HCT116 (cell line): ENCODE measurements at regions not wholly inside any gene's neighbourhood (a gene's known extent, or its start where the extent isn't known, plus 50 kb on each side); places are given as distances from the start of the nearest gene placed in this dataset.

ENCODE experiments used
- EZH2phosphoT487 ChIP-seq: fragments of 200-600 bp; IDR thresholded peaks from 2 replicates; pipeline ENCODE4 v1.6.1; 2018; ENCODE audit warnings: antibody characterized with exemption, borderline replicate concordance
- JUND ChIP-seq: IDR thresholded peaks from 2 replicates; pipeline ENCODE4 v1.6.1; 2012
- POLR2A ChIP-seq: IDR thresholded peaks from 2 replicates; pipeline ENCODE4 v1.7.0; 2011; ENCODE audit warnings: borderline replicate concordance; ENCODE audit not compliant: insufficient read depth, insufficient read length; ENCODE audit errors: extremely low read depth
- POLR2AphosphoS5 ChIP-seq: IDR thresholded peaks from 2 replicates; pipeline ENCODE4 v1.6.1; 2011; ENCODE audit warnings: mild to moderate bottlenecking, low read depth, low read length, moderate library complexity
- RAD21 ChIP-seq: IDR thresholded peaks from 2 replicates; pipeline ENCODE4 v1.6.1; 2012; ENCODE audit warnings: low read depth, mild to moderate bottlenecking
- TCF7L2 ChIP-seq: IDR thresholded peaks from 2 replicates; pipeline ENCODE4 v1.7.0; 2011; ENCODE audit warnings: borderline replicate concordance, inconsistent platforms; ENCODE audit not compliant: insufficient read depth, insufficient read length; ENCODE audit errors: extremely low read depth
- ZNF274 ChIP-seq: fragments of 200-500 bp; sonication (Bioruptor generic); IDR thresholded peaks from 2 replicates; pipeline ENCODE4 v1.6.1; 2014; ENCODE audit warnings: mild to moderate bottlenecking, low read depth, low read length, inconsistent platforms
- TF ChIP-seq, protein P1 (sequence below): IDR thresholded peaks from 2 replicates; pipeline ENCODE4 v1.6.1; 2012; ENCODE audit warnings: low read depth
- TF ChIP-seq, protein P2 (sequence below), 3 experiments: fragments of 200-600 bp in 1 of 3; sonication (generic) in 1 of 3; IDR thresholded peaks in 2 of 3; conservative IDR thresholded peaks in 1 of 3; 2 replicates each; pipeline ENCODE4 v1.5.1; 2012 to 2017; ENCODE audit warnings: low read depth in 2 of 3, low read length in 2 of 3, antibody characterized with exemption in 1 of 3, borderline replicate concordance in 1 of 3, control low read depth in 1 of 3, mild to moderate bottlenecking in 1 of 3, mixed read lengths in 1 of 3, mixed run types in 1 of 3, moderate library complexity in 1 of 3; ENCODE audit not compliant: insufficient read depth in 1 of 3
- TF ChIP-seq, protein P3 (sequence below): IDR thresholded peaks from 2 replicates; pipeline ENCODE4 v1.6.1; 2012

DNA sequence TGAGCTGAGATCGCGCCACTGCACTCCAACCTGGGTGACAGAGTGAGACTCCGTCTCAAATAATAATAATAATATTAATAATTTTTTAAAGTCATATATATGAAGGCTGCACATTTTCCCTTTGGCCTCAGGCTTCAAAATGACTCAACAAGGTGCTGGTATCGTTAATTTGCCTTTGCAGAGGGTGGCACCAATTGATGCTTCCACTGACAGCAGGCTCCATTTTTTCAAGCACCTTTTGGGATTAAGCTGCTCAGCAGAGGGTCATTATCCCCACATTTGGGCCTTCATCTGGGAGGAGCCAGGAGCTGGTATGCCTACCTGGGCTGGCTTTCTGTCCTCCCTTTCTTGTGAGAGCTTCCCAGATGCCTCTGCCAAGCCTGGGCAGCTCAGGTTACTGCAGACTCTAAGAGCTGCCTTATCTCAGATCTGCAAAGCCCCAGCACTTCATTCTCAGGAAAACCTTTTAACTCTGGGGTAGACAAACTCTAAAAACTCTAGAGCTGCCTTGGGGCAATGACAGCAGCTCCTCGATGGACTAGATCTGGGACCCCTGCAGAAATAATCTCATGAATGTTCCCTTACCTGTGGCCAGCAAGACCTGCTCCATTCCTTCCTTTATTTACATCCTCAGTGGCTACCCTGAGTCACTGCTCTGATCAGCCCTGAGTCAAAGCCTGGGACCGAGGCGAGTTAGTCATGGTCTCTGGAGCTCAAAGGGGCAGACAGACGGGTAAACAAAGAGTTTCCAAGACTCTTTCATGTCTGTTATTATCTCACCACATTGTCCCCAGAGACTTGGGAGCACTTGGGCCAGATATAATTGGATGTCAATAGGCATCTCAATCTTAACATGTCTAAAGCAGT lies 80.0 kb upstream of the EYA2 start:
- TF ChIP-seq POLR2A, result no peak
- TF ChIP-seq, protein P1, sequence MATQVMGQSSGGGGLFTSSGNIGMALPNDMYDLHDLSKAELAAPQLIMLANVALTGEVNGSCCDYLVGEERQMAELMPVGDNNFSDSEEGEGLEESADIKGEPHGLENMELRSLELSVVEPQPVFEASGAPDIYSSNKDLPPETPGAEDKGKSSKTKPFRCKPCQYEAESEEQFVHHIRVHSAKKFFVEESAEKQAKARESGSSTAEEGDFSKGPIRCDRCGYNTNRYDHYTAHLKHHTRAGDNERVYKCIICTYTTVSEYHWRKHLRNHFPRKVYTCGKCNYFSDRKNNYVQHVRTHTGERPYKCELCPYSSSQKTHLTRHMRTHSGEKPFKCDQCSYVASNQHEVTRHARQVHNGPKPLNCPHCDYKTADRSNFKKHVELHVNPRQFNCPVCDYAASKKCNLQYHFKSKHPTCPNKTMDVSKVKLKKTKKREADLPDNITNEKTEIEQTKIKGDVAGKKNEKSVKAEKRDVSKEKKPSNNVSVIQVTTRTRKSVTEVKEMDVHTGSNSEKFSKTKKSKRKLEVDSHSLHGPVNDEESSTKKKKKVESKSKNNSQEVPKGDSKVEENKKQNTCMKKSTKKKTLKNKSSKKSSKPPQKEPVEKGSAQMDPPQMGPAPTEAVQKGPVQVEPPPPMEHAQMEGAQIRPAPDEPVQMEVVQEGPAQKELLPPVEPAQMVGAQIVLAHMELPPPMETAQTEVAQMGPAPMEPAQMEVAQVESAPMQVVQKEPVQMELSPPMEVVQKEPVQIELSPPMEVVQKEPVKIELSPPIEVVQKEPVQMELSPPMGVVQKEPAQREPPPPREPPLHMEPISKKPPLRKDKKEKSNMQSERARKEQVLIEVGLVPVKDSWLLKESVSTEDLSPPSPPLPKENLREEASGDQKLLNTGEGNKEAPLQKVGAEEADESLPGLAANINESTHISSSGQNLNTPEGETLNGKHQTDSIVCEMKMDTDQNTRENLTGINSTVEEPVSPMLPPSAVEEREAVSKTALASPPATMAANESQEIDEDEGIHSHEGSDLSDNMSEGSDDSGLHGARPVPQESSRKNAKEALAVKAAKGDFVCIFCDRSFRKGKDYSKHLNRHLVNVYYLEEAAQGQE, result no peak
- TF ChIP-seq, protein P2, sequence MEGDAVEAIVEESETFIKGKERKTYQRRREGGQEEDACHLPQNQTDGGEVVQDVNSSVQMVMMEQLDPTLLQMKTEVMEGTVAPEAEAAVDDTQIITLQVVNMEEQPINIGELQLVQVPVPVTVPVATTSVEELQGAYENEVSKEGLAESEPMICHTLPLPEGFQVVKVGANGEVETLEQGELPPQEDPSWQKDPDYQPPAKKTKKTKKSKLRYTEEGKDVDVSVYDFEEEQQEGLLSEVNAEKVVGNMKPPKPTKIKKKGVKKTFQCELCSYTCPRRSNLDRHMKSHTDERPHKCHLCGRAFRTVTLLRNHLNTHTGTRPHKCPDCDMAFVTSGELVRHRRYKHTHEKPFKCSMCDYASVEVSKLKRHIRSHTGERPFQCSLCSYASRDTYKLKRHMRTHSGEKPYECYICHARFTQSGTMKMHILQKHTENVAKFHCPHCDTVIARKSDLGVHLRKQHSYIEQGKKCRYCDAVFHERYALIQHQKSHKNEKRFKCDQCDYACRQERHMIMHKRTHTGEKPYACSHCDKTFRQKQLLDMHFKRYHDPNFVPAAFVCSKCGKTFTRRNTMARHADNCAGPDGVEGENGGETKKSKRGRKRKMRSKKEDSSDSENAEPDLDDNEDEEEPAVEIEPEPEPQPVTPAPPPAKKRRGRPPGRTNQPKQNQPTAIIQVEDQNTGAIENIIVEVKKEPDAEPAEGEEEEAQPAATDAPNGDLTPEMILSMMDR (IDR thresholded peaks at IDR 0.05 in 2 of 3, conservative IDR thresholded peaks at IDR 0.05 in 1 of 3; ENCODE audit: borderline replicate concordance in 1 of 3, insufficient read depth in 1 of 3, low read depth in 2 of 3, low read length in 2 of 3), result no peak
- peak; percentile 71 for TF ChIP-seq JUND
- no peak for TF ChIP-seq EZH2phosphoT487
- TF ChIP-seq, protein P3, sequence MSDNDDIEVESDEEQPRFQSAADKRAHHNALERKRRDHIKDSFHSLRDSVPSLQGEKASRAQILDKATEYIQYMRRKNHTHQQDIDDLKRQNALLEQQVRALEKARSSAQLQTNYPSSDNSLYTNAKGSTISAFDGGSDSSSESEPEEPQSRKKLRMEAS, result no peak
- 0 out of 2 replicates have a peak, but pooled peaks have one; percentile 15 for TF ChIP-seq POLR2AphosphoS5
- no peak for TF ChIP-seq ZNF274
- TF ChIP-seq RAD21, result no peak
- TF ChIP-seq TCF7L2, result peak; percentile 84
